GM18502 (cell line): ENCODE measurements at regions not wholly inside any gene's neighbourhood (a gene's known extent, or its start where the extent isn't known, plus 50 kb on each side); places are given as distances from the start of the nearest gene placed in this dataset.
A peak's percentile ranks its signal among the peaks of the same experiment; 100 is the strongest.

Experiments used
- ATAC-seq: cut with Tn5 transposase; IDR thresholded peaks from one replicate; pipeline ENCODE4 v1.9.1; 2021; ENCODE audit warnings: mild to moderate bottlenecking; ENCODE audit not compliant: unreplicated experiment, poor library complexity

DNA sequence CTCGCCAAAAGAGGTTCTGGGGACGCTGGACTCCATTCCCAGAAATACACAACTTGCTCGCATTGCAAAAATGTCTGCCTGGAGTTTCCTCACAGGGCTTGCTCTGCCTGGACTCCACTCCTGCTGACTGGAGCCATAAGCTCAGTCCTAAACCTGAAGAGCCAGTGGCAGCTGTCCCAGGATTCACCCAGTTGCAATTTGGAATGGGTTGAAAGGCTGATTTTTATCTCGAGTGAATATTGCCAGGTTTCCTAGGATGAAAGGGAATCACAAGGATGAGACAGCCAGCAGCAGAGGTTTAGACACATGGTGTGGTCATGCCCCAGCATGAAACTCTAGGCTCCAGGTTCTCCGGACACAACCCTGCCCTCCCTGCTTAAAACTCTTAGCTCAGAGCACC is 223.3 kb downstream of the BMP7 start:
- no peak for ATAC-seq

GRCh38 chr20:57043669-57044268 is 222.7 kb downstream of the BMP7 start:
- ATAC-seq, result no peak

GRCh38 chr20:57047281-57048026 is 219.0 kb downstream of the BMP7 start:
- ATAC-seq, result no peak

DNA sequence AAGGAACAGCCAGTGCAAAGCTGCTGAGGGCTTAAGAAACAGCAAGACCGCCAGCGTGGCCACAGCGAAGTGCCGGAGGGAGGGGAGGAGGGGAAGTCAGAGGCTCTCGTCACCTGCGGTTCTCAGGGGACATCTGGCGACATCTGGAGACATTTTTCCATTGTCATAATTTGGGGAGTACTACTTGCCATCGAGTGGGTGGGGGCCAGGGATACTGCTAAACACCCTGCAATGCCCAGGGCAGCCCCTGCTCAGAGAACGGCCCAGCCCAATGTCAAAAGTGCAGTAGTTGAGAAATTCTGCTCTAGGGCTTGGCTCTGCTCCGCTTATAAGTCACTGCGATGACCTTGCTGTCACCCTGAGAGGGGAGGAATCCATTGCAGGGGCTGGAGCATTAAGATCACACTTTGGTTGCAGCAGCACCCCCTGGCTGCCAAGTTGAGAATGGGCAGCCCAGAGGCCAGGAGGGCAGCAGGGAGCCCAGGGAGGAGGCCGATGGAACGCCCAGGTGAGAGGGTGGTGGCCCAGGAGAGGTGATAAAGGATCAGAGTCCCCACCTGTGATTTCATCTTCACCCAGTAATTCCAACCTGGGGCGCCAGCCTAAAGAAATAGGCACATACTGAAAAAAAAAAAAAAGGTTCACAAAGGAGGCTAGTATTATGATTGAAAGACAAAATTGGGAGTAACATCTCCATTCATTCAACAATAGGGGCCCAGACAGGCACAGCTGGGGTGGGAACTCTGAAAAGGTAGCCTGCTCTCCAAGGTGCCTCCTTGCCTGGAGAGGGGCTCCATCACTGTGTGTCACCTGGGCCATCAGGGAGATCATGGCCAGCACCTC is 218.2 kb downstream of the BMP7 start:
- ATAC-seq, result peak; percentile 59

- ATAC-seq, result no peak
These were observed 217.1 kb downstream of the BMP7 start for GRCh38 chr20:57049296-57049695.

DNA sequence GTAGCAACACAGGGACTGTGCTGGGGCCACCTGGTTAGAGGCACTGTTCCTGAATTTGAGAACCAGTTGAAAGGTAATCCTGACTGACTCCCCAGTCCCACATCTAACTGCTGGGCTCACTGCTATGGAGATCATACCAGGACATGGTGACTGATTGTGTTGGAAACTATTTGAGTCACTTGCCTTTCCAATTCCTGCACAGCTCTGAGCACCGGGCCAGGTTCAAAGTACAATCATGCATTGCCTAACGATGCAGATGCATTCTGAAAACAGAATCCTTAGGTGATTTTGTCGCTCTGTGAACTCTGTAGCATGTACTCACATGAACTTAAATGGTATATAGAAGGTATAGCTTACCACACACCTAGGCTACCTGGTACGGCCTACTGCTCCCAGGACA is 215.3 kb downstream of the BMP7 start:
- no peak for ATAC-seq

- no peak for ATAC-seq
These were observed 213.4 kb downstream of the BMP7 start for GRCh38 chr20:57053067-57053466.

GRCh38 chr20:57053793-57054552 is 212.5 kb downstream of the BMP7 start:
- no peak for ATAC-seq

DNA sequence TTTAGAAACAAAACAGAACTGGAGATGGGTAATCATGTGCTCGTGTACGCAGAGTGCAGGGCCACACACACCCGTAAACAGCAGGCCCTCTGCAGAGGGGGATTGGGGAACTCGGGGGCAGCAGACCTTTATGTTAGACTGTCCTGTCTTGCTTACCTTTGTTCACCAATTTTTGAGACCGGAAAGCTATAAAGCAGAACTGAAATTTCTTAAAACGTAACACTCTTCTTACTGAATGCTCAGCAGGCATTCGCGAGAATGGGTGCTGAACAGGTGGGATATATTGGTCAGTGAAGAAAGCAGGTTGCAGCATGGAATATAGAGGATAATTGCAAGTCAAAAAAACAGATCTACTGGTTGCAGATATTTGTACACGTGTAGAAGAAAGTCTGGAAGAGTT is 211.1 kb downstream of the BMP7 start:
- no peak for ATAC-seq

DNA sequence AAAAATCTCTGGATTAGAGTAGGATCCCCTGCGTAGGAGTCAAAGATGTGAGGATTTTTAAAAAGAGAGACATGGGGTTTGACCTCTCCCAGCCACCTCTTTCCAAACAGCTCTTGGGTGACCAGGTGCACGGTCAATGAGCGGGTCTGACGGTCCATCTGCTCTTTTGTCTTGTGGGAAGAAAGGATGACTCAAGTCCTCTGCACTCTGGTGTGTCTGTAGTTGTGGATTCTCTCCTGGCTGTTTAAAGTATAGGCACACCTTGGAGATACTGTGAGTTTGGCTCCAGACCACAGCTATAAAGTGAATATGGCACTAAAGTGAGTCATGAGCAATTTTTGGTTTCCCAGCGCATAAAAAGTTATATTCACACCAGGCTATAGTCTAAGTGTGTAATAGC is 209.8 kb downstream of the BMP7 start:
- ATAC-seq, result no peak

GRCh38 chr20:57059055-57059596 is 207.3 kb downstream of the BMP7 start:
- ATAC-seq, result no peak

GRCh38 chr20:57060407-57061050 is 205.9 kb downstream of the BMP7 start:
- ATAC-seq, result no peak

DNA sequence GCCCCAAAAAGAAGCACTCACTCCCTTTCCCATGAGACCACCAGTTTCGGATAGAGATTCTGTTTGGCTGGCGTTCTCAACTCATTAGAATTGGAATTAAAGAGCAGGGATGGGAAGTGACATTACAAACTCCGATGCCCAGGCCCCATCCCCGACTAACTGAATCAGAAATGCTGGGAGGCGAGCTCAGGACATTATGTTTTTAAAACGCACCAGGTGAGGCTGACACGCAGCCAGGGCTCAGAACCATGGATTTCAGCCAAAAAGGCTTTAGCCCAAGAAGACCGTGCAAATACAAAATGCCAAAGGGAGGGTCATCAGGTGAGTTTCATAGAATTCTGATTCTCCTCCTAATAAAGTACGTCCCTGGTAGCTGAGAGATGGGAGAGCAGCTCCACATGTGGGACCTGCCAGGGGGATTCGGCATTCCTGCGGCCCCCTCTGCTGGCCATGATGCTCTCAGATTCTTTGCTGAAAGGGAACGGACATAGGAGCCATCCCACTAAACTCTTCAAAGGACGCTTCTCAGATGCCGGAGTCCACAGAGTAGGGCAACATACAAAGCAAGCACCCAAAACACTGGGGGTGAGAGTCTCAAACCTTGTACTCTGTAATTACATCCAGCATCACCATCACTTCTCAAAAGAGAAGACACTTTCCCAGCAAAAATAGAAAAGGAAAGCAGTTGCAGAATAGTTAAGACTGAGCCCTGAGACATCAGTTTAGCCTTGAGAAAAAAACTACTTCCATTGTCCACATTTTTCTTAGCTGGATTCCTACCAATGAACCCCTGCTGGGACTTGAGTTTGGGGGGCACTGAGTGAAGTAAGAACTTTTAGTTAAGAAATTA is 205.2 kb downstream of the BMP7 start:
- no peak for ATAC-seq

GRCh38 chr20:57062241-57062640 is 204.2 kb downstream of the BMP7 start:
- no peak for ATAC-seq

- ATAC-seq, result no peak
These were observed 203.7 kb downstream of the BMP7 start for GRCh38 chr20:57062696-57063270.

DNA sequence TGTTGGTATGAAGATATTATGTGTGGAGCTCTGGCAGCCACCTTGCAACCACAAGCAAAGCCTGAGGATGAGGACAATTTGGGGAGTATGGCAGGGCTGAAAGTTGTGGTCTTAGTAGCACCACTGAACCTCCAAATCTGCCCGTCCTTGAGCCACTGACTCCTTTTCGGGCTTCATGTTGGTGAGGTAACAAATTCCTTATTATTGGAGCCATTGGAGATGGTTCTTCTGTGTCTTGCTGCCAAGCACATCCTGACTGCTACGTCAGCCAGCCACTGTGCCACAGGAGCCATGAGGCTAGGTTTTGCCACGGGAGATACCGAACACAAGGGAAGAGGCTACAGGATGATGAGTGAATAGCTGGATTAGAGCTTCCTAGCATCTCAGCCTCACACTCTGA is 201.6 kb downstream of the BMP7 start:
- no peak for ATAC-seq

DNA sequence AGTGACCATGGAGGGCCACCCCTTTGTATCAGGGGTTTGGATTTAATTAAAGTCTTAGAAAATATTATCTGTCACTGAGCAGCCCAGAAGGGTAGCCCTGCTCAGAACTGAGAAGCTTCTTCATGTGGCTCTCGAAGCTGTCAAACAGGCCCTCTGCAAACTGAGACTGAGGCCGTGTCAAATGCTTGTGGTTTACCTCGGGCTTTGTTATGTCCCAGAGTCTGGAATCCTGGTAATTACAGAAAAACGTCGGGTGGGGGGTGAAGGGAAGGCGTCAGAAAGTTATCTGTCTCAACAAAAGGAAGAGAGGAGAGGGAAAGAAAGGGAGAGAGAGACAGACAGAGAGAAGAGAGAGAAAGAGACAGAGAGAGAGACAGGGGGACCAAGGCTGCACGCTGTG is 200.8 kb downstream of the BMP7 start:
- no peak for ATAC-seq

GRCh38 chr20:57066126-57066900 is 200.1 kb downstream of the BMP7 start:
- no peak for ATAC-seq
